HCT116 (cell line): ENCODE measurements at regions not wholly inside any gene's neighbourhood (a gene's known extent, or its start where the extent isn't known, plus 50 kb on each side); places are given as distances from the start of the nearest gene placed in this dataset.

Source experiments
- FOSL1 ChIP-seq: IDR thresholded peaks from 2 replicates; pipeline ENCODE4 v1.6.1; 2012; ENCODE audit warnings: low read depth
- POLR2A ChIP-seq: IDR thresholded peaks from 2 replicates; pipeline ENCODE4 v1.7.0; 2011; ENCODE audit warnings: borderline replicate concordance; ENCODE audit not compliant: insufficient read depth, insufficient read length; ENCODE audit errors: extremely low read depth
- POLR2AphosphoS5 ChIP-seq: IDR thresholded peaks from 2 replicates; pipeline ENCODE4 v1.6.1; 2011; ENCODE audit warnings: mild to moderate bottlenecking, low read depth, low read length, moderate library complexity
- REST ChIP-seq: IDR thresholded peaks from 2 replicates; pipeline ENCODE4 v1.6.1; 2012; ENCODE audit warnings: low read depth
- SIN3A ChIP-seq: IDR thresholded peaks from 2 replicates; pipeline ENCODE4 v1.6.1; 2012; ENCODE audit warnings: low read depth
- TF ChIP-seq, protein P1 (sequence below), 3 experiments: fragments of 200-600 bp in 1 of 3; sonication (generic) in 1 of 3; IDR thresholded peaks in 2 of 3; conservative IDR thresholded peaks in 1 of 3; 2 replicates each; pipeline ENCODE4 v1.5.1; 2012 to 2017; ENCODE audit warnings: low read depth in 2 of 3, low read length in 2 of 3, antibody characterized with exemption in 1 of 3, borderline replicate concordance in 1 of 3, control low read depth in 1 of 3, mild to moderate bottlenecking in 1 of 3, mixed read lengths in 1 of 3, mixed run types in 1 of 3, moderate library complexity in 1 of 3; ENCODE audit not compliant: insufficient read depth in 1 of 3

DNA sequence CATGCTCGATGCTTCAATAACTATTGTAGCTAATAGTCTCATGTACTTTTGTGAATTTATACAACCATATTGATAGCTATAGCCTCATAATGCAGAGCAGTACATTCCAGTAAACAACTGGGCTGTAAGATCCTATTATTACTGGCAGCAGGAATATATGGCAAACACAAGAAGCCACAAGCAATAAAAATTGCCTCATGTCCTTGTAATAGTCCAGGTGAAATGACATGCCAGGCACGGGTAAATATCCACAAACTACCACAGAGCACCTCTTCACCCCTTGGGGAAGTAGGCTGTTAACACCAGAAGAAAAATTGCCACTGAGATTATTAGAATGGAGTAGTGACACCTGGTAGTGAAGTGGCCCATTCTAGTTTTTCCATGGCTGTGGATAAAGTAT, 158.3 kb downstream of the MTX2 start:
- TF ChIP-seq SIN3A (no peak), FOSL1 (no peak), POLR2A (no peak), POLR2AphosphoS5 (no peak), REST (no peak)
- TF ChIP-seq, protein P1, sequence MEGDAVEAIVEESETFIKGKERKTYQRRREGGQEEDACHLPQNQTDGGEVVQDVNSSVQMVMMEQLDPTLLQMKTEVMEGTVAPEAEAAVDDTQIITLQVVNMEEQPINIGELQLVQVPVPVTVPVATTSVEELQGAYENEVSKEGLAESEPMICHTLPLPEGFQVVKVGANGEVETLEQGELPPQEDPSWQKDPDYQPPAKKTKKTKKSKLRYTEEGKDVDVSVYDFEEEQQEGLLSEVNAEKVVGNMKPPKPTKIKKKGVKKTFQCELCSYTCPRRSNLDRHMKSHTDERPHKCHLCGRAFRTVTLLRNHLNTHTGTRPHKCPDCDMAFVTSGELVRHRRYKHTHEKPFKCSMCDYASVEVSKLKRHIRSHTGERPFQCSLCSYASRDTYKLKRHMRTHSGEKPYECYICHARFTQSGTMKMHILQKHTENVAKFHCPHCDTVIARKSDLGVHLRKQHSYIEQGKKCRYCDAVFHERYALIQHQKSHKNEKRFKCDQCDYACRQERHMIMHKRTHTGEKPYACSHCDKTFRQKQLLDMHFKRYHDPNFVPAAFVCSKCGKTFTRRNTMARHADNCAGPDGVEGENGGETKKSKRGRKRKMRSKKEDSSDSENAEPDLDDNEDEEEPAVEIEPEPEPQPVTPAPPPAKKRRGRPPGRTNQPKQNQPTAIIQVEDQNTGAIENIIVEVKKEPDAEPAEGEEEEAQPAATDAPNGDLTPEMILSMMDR (IDR thresholded peaks at IDR 0.05 in 2 of 3, conservative IDR thresholded peaks at IDR 0.05 in 1 of 3; ENCODE audit: borderline replicate concordance in 1 of 3, insufficient read depth in 1 of 3, low read depth in 2 of 3, low read length in 2 of 3) = no peak
